GM12878 (cell line): ENCODE measurements at regions not wholly inside any gene's neighbourhood (a gene's known extent, or its start where the extent isn't known, plus 50 kb on each side); places are given as distances from the start of the nearest gene placed in this dataset.

Experiments used
- ATAC-seq: fragments of 200-7000 bp; cut with Tn5 transposase; 3 replicates; pipeline ENCODE4 v1.9.1; 2020; ENCODE audit warnings: mild to moderate bottlenecking, moderate library complexity
- BruUV-seq: library from RNA; stranded (reverse); fragments of 400-500 nt; replicated peaks from 2 replicates; lab custom pipeline; 2021; lab: Mats Ljungman, UMichigan
- CTCF ChIA-PET: fragments of 300-600 bp; sonication (Branson Sonifier 250); formaldehyde crosslinking; extraction: SDS; loops from one replicate; lab custom pipeline; 2021; ENCODE audit warnings: inconsistent platforms; lab: Yijun Ruan, JAX
- POLR2A ChIA-PET: fragments of 350-600 bp; formaldehyde crosslinking; extraction: SDS; loops from one replicate; lab custom pipeline; 2021; ENCODE audit warnings: inconsistent platforms; lab: Charles Lee
- RAD21 ChIA-PET: fragments of 300-600 bp; sonication (Branson Sonifier 250); formaldehyde crosslinking; loops from one replicate; lab custom pipeline; 2023; ENCODE audit warnings: antibody characterized with exemption; ENCODE audit not compliant: unreplicated experiment; lab: Charles Lee
- SMC1A ChIA-PET: fragments of 300-600 bp; sonication (Branson Sonifier 250); formaldehyde crosslinking; loops from one replicate; lab custom pipeline; 2023; ENCODE audit not compliant: unreplicated experiment, uncharacterized antibody; lab: Charles Lee
- DNase-seq: peaks from one replicate; pipeline ENCODE4 v3.0.0-alpha.2; 2011; ENCODE audit warnings: low read depth, low spot score
- FAIRE-seq: peaks from 3 replicates; lab custom pipeline; 2011; peaks lifted over from hg19 to GRCh38; lab: Jason Lieb, UNC
- H2AFZ ChIP-seq: 2 replicates; pipeline ENCODE4 v1.6.0; 2011; ENCODE audit warnings: low read depth, low read length, control low read depth; ENCODE audit not compliant: control insufficient read depth
- H3K27ac ChIP-seq: 2 replicates; pipeline ENCODE4 v1.5.1; 2011; ENCODE audit warnings: control low read depth; ENCODE audit not compliant: control insufficient read depth, insufficient read depth
- H3K27me3 ChIP-seq, 2 experiments: replicated peaks in 1 of 2; 2 replicates each; pipeline versions ENCODE4 v1.6.0 to v1.6.1; 2011; ENCODE audit warnings: low read length in 1 of 2; ENCODE audit not compliant: control insufficient read depth in 2 of 2, insufficient read depth in 2 of 2
- H3K36me3 ChIP-seq, 2 experiments: 2 replicates each; pipeline ENCODE4 v1.5.1; 2011; ENCODE audit warnings: low read length in 1 of 2; ENCODE audit not compliant: control insufficient read depth in 2 of 2, insufficient read depth in 2 of 2
- H3K4me1 ChIP-seq: 2 replicates; pipeline ENCODE4 v1.6.1; 2011; ENCODE audit warnings: mild to moderate bottlenecking, low read length, moderate library complexity, mixed read lengths; ENCODE audit not compliant: control insufficient read depth, insufficient read depth
- H3K4me2 ChIP-seq: 2 replicates; pipeline ENCODE4 v1.6.0; 2011; ENCODE audit warnings: control low read depth; ENCODE audit not compliant: control insufficient read depth, insufficient read depth
- H3K4me3 ChIP-seq: fragments of 200-600 bp; sonication (generic); 2 replicates; pipeline ENCODE4 v1.5.1; 2016
- H3K79me2 ChIP-seq: 2 replicates; pipeline ENCODE4 v1.6.0; 2011; ENCODE audit warnings: low read length; ENCODE audit not compliant: control insufficient read depth, insufficient read depth
- H3K9ac ChIP-seq: 2 replicates; pipeline ENCODE4 v1.8.0; 2011; ENCODE audit warnings: low read length, control low read depth, mixed read lengths; ENCODE audit not compliant: control insufficient read depth, insufficient read depth
- H3K9me3 ChIP-seq: replicated peaks from 3 replicates; pipeline ENCODE4 v1.5.1; 2011; ENCODE audit warnings: mild to moderate bottlenecking, low read length; ENCODE audit not compliant: control insufficient read depth, insufficient read depth
- H4K20me1 ChIP-seq: 2 replicates; pipeline ENCODE4 v1.6.0; 2011; ENCODE audit not compliant: control insufficient read depth, insufficient read depth
- ATF7 ChIP-seq: fragments of 450-650 bp; IDR thresholded peaks from 2 replicates; pipeline ENCODE4 v1.6.1; 2016; ENCODE audit warnings: low read depth, mild to moderate bottlenecking
- BCL11A ChIP-seq: IDR thresholded peaks from 2 replicates; pipeline ENCODE4 v1.6.1; 2011; ENCODE audit warnings: low read depth, low read length
- HDAC6 ChIP-seq: fragments of 200-600 bp; sonication (generic); IDR thresholded peaks from one replicate; pipeline ENCODE4 v1.8.0; 2017; ENCODE audit warnings: antibody characterized with exemption; ENCODE audit not compliant: unreplicated experiment
- LARP7 ChIP-seq: fragments of 450-650 bp; IDR thresholded peaks from 2 replicates; pipeline ENCODE4 v1.6.1; 2017; ENCODE audit warnings: mild to moderate bottlenecking
- POLR2AphosphoS2 ChIP-seq: IDR thresholded peaks from 2 replicates; pipeline ENCODE4 v1.6.1; 2011; ENCODE audit warnings: low read depth, mild to moderate bottlenecking, low read length, improper control_type of control experiment, moderate library complexity
- POU2F2 ChIP-seq: IDR thresholded peaks from 3 replicates; pipeline ENCODE4 v1.6.1; 2011; ENCODE audit warnings: low read depth, mild to moderate bottlenecking, low read length, borderline replicate concordance
- YY1 ChIP-seq: IDR thresholded peaks from 2 replicates; pipeline ENCODE4 v1.6.1; 2011; ENCODE audit warnings: low read depth, mild to moderate bottlenecking, low read length
- WGBS: methylation state at CpG from one replicate; pipeline ENCODE4 v1.1.6; 2016; ENCODE audit warnings: low lambda C conversion rate; ENCODE audit not compliant: insufficient replicate concordance, insufficient coverage; ENCODE audit errors: missing lambda C conversion rate; 5-methylcytosine and 5-hydroxymethylcytosine counted together
- in situ Hi-C: fragments of 300-500 bp; cut with MboI; formaldehyde crosslinking; loops from 9 replicates; pipeline ENCODE4 v1.14.3; 2018; ENCODE audit warnings: mixed read lengths
- intact Hi-C: fragments of 100-400 bp; cut with micrococcal nuclease; formaldehyde crosslinking; loops from one replicate; pipeline ENCODE4 v1.14.2; 2022; ENCODE audit not compliant: unreplicated experiment
- TF ChIP-seq, protein P1 (sequence below): IDR thresholded peaks from 2 replicates; pipeline ENCODE4 v1.6.1; 2012; ENCODE audit warnings: mild to moderate bottlenecking, low read depth, low read length
- TF ChIP-seq, protein P2 (sequence below): fragments of 450-650 bp; IDR thresholded peaks from 2 replicates; pipeline ENCODE4 v1.6.1; 2017; ENCODE audit warnings: mild to moderate bottlenecking, moderate library complexity
- TF ChIP-seq, protein P3 (sequence below): fragments of 450-650 bp; IDR thresholded peaks from 2 replicates; pipeline ENCODE4 v1.6.1; 2017; ENCODE audit warnings: low read depth, mild to moderate bottlenecking, moderate library complexity
- TF ChIP-seq, protein P4 (sequence below): fragments of 450-650 bp; IDR thresholded peaks from 2 replicates; pipeline ENCODE4 v1.6.1; 2018; ENCODE audit warnings: mild to moderate bottlenecking, low read depth, moderate library complexity; ENCODE audit not compliant: partially characterized antibody

DNA sequence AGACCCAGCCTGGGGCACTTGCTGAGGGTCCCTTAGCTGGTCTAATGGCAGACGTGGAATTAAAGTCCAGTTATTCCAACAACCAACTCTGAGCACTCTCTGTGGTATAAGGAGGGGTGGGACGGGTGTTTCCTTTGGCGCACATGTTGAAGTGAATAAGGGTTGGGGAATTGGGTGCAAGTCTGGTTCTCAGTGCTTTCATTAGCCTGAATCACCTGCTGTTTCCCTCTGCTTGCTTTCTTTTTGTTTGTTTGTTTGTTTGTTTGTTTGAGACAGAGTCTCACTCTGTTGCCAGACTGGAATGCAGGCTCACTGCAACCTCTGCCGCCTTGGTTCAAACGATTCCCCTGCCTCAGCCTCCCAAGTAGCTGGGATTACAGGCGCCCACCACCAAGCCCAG is 110.1 kb downstream of the TNFAIP3 start:
- Histone ChIP-seq H3K79me2 (no peaks in the 10 kb centered on the region), H4K20me1 (no peaks in the 10 kb centered on the region), H3K4me1 (peaks cover 34% of the 10 kb centered on the region), H3K27me3 (no peaks in the 10 kb centered on the region), H3K9ac (no peak overlapping the region), H3K27ac (no peak overlapping the region), H3K4me2 (no peak overlapping the region), H3K36me3 (no peaks in the 10 kb centered on the region), H2AFZ (no peak overlapping the region), H3K9me3 (no peaks in the 10 kb centered on the region; the same call in 2 of the 3 replicates), H3K4me3 (no peak overlapping the region)
- no peak for DNase-seq
- RAD21 ChIA-PET, result interaction anchor here (1.1 to 4.5 kb wide), 5 partner anchors 27 to 272 kb away, joined by 3 to 69 read pairs (median 22); no protein-coding TSS in a partner anchor
- no TSS peak for BruUV-seq
- intact Hi-C loops (loop anchor here (5.0 kb wide), 1 partner anchor 315 kb away; no protein-coding TSS in a partner anchor), in situ Hi-C loops (no loop called here)
- 89% methylated on average over 6 of the region's 6 CpGs for WGBS
- CTCF ChIA-PET, result interaction anchor here (1.1 to 9.5 kb wide), 6 partner anchors 27 to 272 kb away, joined by 3 to 161 read pairs (median 64); partner anchors contain the start of gene TNFAIP3
- POLR2A ChIA-PET, result interaction anchor here (1.4 kb wide), 1 partner anchor 26 kb away, joined by 4 read pairs; no protein-coding TSS in a partner anchor
- SMC1A ChIA-PET, result interaction anchor here (0.6 to 5.6 kb wide), 12 partner anchors 10 to 299 kb away, joined by 3 to 57 read pairs (median 4); no protein-coding TSS in a partner anchor
- no peak for ATAC-seq
- no peak for FAIRE-seq
- TF ChIP-seq, protein P1, sequence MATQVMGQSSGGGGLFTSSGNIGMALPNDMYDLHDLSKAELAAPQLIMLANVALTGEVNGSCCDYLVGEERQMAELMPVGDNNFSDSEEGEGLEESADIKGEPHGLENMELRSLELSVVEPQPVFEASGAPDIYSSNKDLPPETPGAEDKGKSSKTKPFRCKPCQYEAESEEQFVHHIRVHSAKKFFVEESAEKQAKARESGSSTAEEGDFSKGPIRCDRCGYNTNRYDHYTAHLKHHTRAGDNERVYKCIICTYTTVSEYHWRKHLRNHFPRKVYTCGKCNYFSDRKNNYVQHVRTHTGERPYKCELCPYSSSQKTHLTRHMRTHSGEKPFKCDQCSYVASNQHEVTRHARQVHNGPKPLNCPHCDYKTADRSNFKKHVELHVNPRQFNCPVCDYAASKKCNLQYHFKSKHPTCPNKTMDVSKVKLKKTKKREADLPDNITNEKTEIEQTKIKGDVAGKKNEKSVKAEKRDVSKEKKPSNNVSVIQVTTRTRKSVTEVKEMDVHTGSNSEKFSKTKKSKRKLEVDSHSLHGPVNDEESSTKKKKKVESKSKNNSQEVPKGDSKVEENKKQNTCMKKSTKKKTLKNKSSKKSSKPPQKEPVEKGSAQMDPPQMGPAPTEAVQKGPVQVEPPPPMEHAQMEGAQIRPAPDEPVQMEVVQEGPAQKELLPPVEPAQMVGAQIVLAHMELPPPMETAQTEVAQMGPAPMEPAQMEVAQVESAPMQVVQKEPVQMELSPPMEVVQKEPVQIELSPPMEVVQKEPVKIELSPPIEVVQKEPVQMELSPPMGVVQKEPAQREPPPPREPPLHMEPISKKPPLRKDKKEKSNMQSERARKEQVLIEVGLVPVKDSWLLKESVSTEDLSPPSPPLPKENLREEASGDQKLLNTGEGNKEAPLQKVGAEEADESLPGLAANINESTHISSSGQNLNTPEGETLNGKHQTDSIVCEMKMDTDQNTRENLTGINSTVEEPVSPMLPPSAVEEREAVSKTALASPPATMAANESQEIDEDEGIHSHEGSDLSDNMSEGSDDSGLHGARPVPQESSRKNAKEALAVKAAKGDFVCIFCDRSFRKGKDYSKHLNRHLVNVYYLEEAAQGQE, result no peak
- TF ChIP-seq ATF7 (no peak), POU2F2 (no peak), BCL11A (no peak), POLR2AphosphoS2 (no peak), HDAC6 (no peak), LARP7 (no peak), YY1 (no peak)
- TF ChIP-seq, protein P2, sequence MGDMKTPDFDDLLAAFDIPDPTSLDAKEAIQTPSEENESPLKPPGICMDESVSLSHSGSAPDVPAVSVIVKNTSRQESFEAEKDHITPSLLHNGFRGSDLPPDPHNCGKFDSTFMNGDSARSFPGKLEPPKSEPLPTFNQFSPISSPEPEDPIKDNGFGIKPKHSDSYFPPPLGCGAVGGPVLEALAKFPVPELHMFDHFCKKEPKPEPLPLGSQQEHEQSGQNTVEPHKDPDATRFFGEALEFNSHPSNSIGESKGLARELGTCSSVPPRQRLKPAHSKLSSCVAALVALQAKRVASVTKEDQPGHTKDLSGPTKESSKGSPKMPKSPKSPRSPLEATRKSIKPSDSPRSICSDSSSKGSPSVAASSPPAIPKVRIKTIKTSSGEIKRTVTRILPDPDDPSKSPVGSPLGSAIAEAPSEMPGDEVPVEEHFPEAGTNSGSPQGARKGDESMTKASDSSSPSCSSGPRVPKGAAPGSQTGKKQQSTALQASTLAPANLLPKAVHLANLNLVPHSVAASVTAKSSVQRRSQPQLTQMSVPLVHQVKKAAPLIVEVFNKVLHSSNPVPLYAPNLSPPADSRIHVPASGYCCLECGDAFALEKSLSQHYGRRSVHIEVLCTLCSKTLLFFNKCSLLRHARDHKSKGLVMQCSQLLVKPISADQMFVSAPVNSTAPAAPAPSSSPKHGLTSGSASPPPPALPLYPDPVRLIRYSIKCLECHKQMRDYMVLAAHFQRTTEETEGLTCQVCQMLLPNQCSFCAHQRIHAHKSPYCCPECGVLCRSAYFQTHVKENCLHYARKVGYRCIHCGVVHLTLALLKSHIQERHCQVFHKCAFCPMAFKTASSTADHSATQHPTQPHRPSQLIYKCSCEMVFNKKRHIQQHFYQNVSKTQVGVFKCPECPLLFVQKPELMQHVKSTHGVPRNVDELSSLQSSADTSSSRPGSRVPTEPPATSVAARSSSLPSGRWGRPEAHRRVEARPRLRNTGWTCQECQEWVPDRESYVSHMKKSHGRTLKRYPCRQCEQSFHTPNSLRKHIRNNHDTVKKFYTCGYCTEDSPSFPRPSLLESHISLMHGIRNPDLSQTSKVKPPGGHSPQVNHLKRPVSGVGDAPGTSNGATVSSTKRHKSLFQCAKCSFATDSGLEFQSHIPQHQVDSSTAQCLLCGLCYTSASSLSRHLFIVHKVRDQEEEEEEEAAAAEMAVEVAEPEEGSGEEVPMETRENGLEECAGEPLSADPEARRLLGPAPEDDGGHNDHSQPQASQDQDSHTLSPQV, result no peak
- TF ChIP-seq, protein P3, sequence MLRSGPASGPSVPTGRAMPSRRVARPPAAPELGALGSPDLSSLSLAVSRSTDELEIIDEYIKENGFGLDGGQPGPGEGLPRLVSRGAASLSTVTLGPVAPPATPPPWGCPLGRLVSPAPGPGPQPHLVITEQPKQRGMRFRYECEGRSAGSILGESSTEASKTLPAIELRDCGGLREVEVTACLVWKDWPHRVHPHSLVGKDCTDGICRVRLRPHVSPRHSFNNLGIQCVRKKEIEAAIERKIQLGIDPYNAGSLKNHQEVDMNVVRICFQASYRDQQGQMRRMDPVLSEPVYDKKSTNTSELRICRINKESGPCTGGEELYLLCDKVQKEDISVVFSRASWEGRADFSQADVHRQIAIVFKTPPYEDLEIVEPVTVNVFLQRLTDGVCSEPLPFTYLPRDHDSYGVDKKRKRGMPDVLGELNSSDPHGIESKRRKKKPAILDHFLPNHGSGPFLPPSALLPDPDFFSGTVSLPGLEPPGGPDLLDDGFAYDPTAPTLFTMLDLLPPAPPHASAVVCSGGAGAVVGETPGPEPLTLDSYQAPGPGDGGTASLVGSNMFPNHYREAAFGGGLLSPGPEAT, result no peak
- TF ChIP-seq, protein P4, sequence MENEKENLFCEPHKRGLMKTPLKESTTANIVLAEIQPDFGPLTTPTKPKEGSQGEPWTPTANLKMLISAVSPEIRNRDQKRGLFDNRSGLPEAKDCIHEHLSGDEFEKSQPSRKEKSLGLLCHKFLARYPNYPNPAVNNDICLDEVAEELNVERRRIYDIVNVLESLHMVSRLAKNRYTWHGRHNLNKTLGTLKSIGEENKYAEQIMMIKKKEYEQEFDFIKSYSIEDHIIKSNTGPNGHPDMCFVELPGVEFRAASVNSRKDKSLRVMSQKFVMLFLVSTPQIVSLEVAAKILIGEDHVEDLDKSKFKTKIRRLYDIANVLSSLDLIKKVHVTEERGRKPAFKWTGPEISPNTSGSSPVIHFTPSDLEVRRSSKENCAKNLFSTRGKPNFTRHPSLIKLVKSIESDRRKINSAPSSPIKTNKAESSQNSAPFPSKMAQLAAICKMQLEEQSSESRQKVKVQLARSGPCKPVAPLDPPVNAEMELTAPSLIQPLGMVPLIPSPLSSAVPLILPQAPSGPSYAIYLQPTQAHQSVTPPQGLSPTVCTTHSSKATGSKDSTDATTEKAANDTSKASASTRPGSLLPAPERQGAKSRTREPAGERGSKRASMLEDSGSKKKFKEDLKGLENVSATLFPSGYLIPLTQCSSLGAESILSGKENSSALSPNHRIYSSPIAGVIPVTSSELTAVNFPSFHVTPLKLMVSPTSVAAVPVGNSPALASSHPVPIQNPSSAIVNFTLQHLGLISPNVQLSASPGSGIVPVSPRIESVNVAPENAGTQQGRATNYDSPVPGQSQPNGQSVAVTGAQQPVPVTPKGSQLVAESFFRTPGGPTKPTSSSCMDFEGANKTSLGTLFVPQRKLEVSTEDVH, result no peak
